Progenitor cell of endocrine pancreas (in vitro differentiated cells): ENCODE measurements at regions not wholly inside any gene's neighbourhood (a gene's known extent, or its start where the extent isn't known, plus 50 kb on each side); places are given as distances from the start of the nearest gene placed in this dataset.

Experiments used
- DNase-seq: peaks from one replicate; pipeline ENCODE4 v3.0.0; 2021; ENCODE audit warnings: low spot score; ENCODE audit not compliant: unreplicated experiment
- H3K27ac Mint-ChIP-seq: 2 replicates; pipeline ENCODE4 v1.8.0; 2021; ENCODE audit warnings: mild to moderate bottlenecking, moderate library complexity, mixed read lengths
- H3K27me3 Mint-ChIP-seq: 2 replicates; pipeline ENCODE4 v1.8.0; 2021; ENCODE audit warnings: mixed read lengths
- H3K36me3 Mint-ChIP-seq: 2 replicates; pipeline ENCODE4 v1.8.0; 2022; ENCODE audit warnings: mixed read lengths; ENCODE audit not compliant: insufficient read depth
- H3K4me1 Mint-ChIP-seq: 2 replicates; pipeline ENCODE4 v1.8.0; 2021; ENCODE audit warnings: low read depth, mixed read lengths
- H3K4me3 Mint-ChIP-seq: 2 replicates; pipeline ENCODE4 v1.8.0; 2021; ENCODE audit warnings: low read depth, mild to moderate bottlenecking, moderate library complexity, mixed read lengths
- H3K9me3 Mint-ChIP-seq: 2 replicates; pipeline ENCODE4 v1.8.0; 2021; ENCODE audit warnings: low read depth, mixed read lengths
- CTCF ChIP-seq: fragments of 200-600 bp; sonication (generic); IDR thresholded peaks from one replicate; pipeline ENCODE4 v1.5.0; 2021; ENCODE audit warnings: antibody characterized with exemption, mild to moderate bottlenecking; ENCODE audit not compliant: unreplicated experiment

DNA sequence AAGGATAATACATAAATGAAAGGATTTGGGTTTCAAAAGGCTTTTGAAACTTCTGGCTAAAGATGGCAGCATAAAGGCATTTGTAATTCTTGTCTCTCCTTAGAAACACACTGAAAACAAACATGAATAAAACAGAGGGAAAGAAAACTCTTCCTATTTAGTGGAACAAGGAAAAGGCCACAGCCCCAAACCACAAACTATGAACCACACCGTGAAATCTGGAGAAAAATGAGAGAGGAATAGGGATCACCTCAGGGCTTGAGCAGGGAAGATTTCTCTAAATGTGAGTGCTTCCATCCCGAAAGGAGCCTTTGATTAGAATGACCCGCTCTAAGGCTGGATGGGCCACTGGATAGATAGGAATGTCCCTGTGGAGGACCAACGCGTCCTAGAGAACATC, 119.6 kb downstream of the SEC61B start:
- no peak for DNase-seq
- no peaks in the 10 kb centered on the region for H3K27me3 Mint-ChIP-seq
- H3K27ac Mint-ChIP-seq: no peak overlapping the region
- no peak for TF ChIP-seq CTCF
- H3K36me3 Mint-ChIP-seq: no peaks in the 10 kb centered on the region
- H3K9me3 Mint-ChIP-seq: no peaks in the 10 kb centered on the region
- H3K4me1 Mint-ChIP-seq: no peaks in the 10 kb centered on the region
- H3K4me3 Mint-ChIP-seq: no peak overlapping the region

DNA sequence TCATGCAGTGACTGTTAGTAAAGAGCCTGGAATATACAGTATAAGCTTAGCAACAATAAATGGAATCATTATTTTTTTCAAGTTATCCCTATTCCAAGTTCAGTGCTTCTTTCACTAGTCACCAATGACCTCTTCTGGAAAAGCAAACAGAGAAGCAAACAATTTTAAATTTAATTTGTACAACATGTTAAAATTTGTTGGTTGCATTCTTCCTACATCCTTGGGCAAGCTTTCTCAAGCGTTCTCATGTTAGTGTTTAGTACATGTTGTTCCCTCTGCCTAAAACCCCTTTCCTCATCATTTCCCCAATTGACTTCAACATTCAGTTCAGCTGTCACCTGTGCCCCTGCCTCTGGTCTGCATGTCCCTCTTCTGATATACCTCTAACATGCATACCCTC, 123.4 kb downstream of the SEC61B start:
- H3K4me3 Mint-ChIP-seq: no peak overlapping the region
- no peaks in the 10 kb centered on the region for H3K36me3 Mint-ChIP-seq
- TF ChIP-seq CTCF: no peak
- no peaks in the 10 kb centered on the region for H3K9me3 Mint-ChIP-seq
- H3K27me3 Mint-ChIP-seq: no peaks in the 10 kb centered on the region
- no peak for DNase-seq
- no peaks in the 10 kb centered on the region for H3K4me1 Mint-ChIP-seq
- no peak overlapping the region for H3K27ac Mint-ChIP-seq

DNA sequence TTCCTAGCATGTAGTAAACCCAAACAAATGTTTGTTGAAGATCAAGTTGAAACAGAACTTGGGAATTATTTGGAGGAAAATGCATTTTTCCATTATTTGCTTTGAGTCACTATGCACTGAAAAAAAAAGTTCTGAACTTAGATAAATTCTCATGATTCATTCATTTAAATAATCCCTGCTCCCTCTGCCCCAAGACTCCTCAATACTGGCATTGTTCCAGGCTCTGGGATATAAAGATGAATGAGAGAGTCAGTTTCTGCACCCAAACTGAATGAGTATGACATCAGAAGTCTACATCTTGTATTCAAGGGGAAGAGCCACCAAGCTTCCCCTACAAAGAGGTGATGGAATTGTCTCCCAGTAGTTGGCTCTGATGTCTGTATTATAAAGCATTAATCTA, 123.9 kb downstream of the SEC61B start:
- no peaks in the 10 kb centered on the region for H3K27me3 Mint-ChIP-seq
- no peaks in the 10 kb centered on the region for H3K9me3 Mint-ChIP-seq
- no peaks in the 10 kb centered on the region for H3K36me3 Mint-ChIP-seq
- no peaks in the 10 kb centered on the region for H3K4me1 Mint-ChIP-seq
- no peak overlapping the region for H3K4me3 Mint-ChIP-seq
- TF ChIP-seq CTCF: no peak
- H3K27ac Mint-ChIP-seq: no peak overlapping the region
- no peak for DNase-seq

- H3K4me1 Mint-ChIP-seq: no peaks in the 10 kb centered on the region
- TF ChIP-seq CTCF: no peak
- no peaks in the 10 kb centered on the region for H3K27me3 Mint-ChIP-seq
- H3K4me3 Mint-ChIP-seq: no peak overlapping the region
- no peak overlapping the region for H3K27ac Mint-ChIP-seq
- no peak for DNase-seq
- H3K9me3 Mint-ChIP-seq: no peaks in the 10 kb centered on the region
- no peaks in the 10 kb centered on the region for H3K36me3 Mint-ChIP-seq
These were observed 125.5 kb downstream of the SEC61B start for GRCh38 chr9:99347568-99347967.

GRCh38 chr9:99348289-99348688, 126.2 kb downstream of the SEC61B start:
- H3K27me3 Mint-ChIP-seq: no peaks in the 10 kb centered on the region
- H3K4me1 Mint-ChIP-seq: no peaks in the 10 kb centered on the region
- no peak overlapping the region for H3K27ac Mint-ChIP-seq
- H3K4me3 Mint-ChIP-seq: no peak overlapping the region
- no peaks in the 10 kb centered on the region for H3K36me3 Mint-ChIP-seq
- no peak for DNase-seq
- H3K9me3 Mint-ChIP-seq: no peaks in the 10 kb centered on the region
- TF ChIP-seq CTCF: no peak

- H3K27ac Mint-ChIP-seq: no peak overlapping the region
- no peaks in the 10 kb centered on the region for H3K27me3 Mint-ChIP-seq
- no peak for TF ChIP-seq CTCF
- no peaks in the 10 kb centered on the region for H3K36me3 Mint-ChIP-seq
- H3K9me3 Mint-ChIP-seq: no peaks in the 10 kb centered on the region
- no peaks in the 10 kb centered on the region for H3K4me1 Mint-ChIP-seq
- no peak overlapping the region for H3K4me3 Mint-ChIP-seq
- DNase-seq: no peak
These were observed 127.8 kb downstream of the SEC61B start for GRCh38 chr9:99349870-99350269.
